ENCODE measurements at regions not wholly inside any gene's neighbourhood (a gene's known extent, or its start where the extent isn't known, plus 50 kb on each side); places are given as distances from the start of the nearest gene placed in this dataset.

GRCh38 chr18:73355121-73355520 lies 487.3 kb upstream of the NETO1 start:
- TF ChIP-seq GLIS3 (CRISPR knock-in tag; IDR thresholded peaks at IDR 0.05) (no peak), ESRRG (CRISPR knock-in tag; IDR thresholded peaks at IDR 0.05) (no peak), ZFP3 (CRISPR knock-in tag; IDR thresholded peaks at IDR 0.05) (no peak), BACH2 (CRISPR knock-in tag; IDR thresholded peaks at IDR 0.05; ENCODE audit: borderline replicate concordance) (no peak), ISL1 (CRISPR knock-in tag; IDR thresholded peaks at IDR 0.05) (peak; percentile 30; the same call in 1 of the 2 replicates), CSRNP3 (CRISPR knock-in tag; IDR thresholded peaks at IDR 0.05) (no peak), ZNF8 (CRISPR knock-in tag; IDR thresholded peaks at IDR 0.05) (no peak), CSDC2 (CRISPR knock-in tag; IDR thresholded peaks at IDR 0.05) (no peak), TSHZ2 (CRISPR knock-in tag; IDR thresholded peaks at IDR 0.05) (no peak)
